OCI-LY1 (cell line): ENCODE measurements at regions not wholly inside any gene's neighbourhood (a gene's known extent, or its start where the extent isn't known, plus 50 kb on each side); places are given as distances from the start of the nearest gene placed in this dataset.

ENCODE experiments used
- H2AFZ ChIP-seq: fragments of 200-600 bp; sonication (generic), shearing (Covaris generic); 2 replicates; pipeline ENCODE4 v1.6.0; 2014; ENCODE audit warnings: antibody characterized with exemption, mild to moderate bottlenecking, low read length
- H3F3A ChIP-seq: fragments of 200-600 bp; sonication (generic), shearing (Covaris generic); 2 replicates; pipeline ENCODE4 v1.6.0; 2014; ENCODE audit warnings: mild to moderate bottlenecking, antibody characterized with exemption, low read length, moderate library complexity; ENCODE audit not compliant: insufficient read depth
- H3K27ac ChIP-seq: fragments of 200-600 bp; sonication (generic); 2 replicates; pipeline ENCODE4 v1.5.1; 2014; ENCODE audit warnings: low read length, mixed run types, mild to moderate bottlenecking, low read depth; ENCODE audit not compliant: poor library complexity, severe bottlenecking
- H3K27me3 ChIP-seq: fragments of 200-600 bp; sonication (generic); 2 replicates; pipeline ENCODE4 v1.6.0; 2014; ENCODE audit warnings: antibody characterized with exemption, mild to moderate bottlenecking, low read length, moderate library complexity; ENCODE audit not compliant: insufficient read depth
- H3K36me3 ChIP-seq: fragments of 200-600 bp; sonication (generic); 2 replicates; pipeline ENCODE4 v1.6.1; 2014; ENCODE audit warnings: mild to moderate bottlenecking, antibody characterized with exemption, low read length, moderate library complexity, mixed read lengths; ENCODE audit not compliant: insufficient read depth
- H3K4me1 ChIP-seq: fragments of 200-600 bp; sonication (generic); 2 replicates; pipeline ENCODE4 v1.5.1; 2014; ENCODE audit warnings: mild to moderate bottlenecking, low read length, moderate library complexity; ENCODE audit not compliant: insufficient read depth, severe bottlenecking
- H3K4me2 ChIP-seq: fragments of 200-600 bp; sonication (generic), shearing (Covaris generic); 2 replicates; pipeline ENCODE4 v1.6.1; 2014; ENCODE audit warnings: low read length
- H3K4me3 ChIP-seq: fragments of 200-600 bp; sonication (generic); 2 replicates; pipeline ENCODE4 v1.5.1; 2014; ENCODE audit warnings: low read length, low read depth, mild to moderate bottlenecking, mixed read lengths; ENCODE audit not compliant: poor library complexity, severe bottlenecking
- H3K79me2 ChIP-seq: fragments of 200-600 bp; shearing (Covaris generic); 2 replicates; pipeline ENCODE4 v1.6.1; 2016; ENCODE audit warnings: mixed run types, low read length, mixed read lengths; ENCODE audit not compliant: insufficient read depth
- H3K9ac ChIP-seq: fragments of 200-600 bp; sonication (generic), shearing (Covaris generic); 2 replicates; pipeline ENCODE4 v1.6.1; 2014; ENCODE audit warnings: mild to moderate bottlenecking, low read length, mixed read lengths
- H3K9me2 ChIP-seq: fragments of 200-600 bp; sonication (generic), shearing (Covaris generic); 2 replicates; pipeline ENCODE4 v1.6.1; 2014; ENCODE audit warnings: low read depth, mild to moderate bottlenecking, low read length, mixed read lengths
- H3K9me3 ChIP-seq: fragments of 200-600 bp; shearing (Covaris generic); 2 replicates; pipeline ENCODE4 v1.6.1; 2014; ENCODE audit warnings: low read length, mixed read lengths
- H4K20me1 ChIP-seq: fragments of 200-600 bp; sonication (generic), shearing (Covaris generic); 2 replicates; pipeline ENCODE4 v1.6.0; 2016; ENCODE audit warnings: mild to moderate bottlenecking, low read length; ENCODE audit not compliant: insufficient read depth
- CTCF ChIP-seq: fragments of 200-600 bp; sonication (generic), shearing (Covaris generic); IDR thresholded peaks from 2 replicates; pipeline ENCODE4 v1.5.1; 2017; ENCODE audit warnings: mild to moderate bottlenecking, antibody characterized with exemption, low read length, moderate library complexity, mixed read lengths
- EZH2 ChIP-seq: fragments of 200-600 bp; sonication (generic), shearing (Covaris generic); IDR thresholded peaks from 2 replicates; pipeline ENCODE4 v1.8.0; 2017; ENCODE audit warnings: borderline replicate concordance, mixed run types, mild to moderate bottlenecking, antibody characterized with exemption, low read length, moderate library complexity, mixed read lengths

- no peak overlapping the region; the same call in 1 of the 2 replicates for H3K9ac ChIP-seq
Measured at GRCh38 chr2:8281234-8281633, 400.6 kb upstream of the ID2 start.

GRCh38 chr2:8281950-8282857 is 399.7 kb upstream of the ID2 start:
- Histone ChIP-seq H3K9me2 (no peaks in the 10 kb centered on the region), H3K27ac (peak overlapping the region; percentile 37), H4K20me1 (no peaks in the 10 kb centered on the region), H3K4me2 (peak overlapping the region; percentile 49), H3K27me3 (0 out of 2 replicates have a peak, but pooled peaks cover 4% of the 10 kb centered on the region), H3K9ac (peak overlapping the region; percentile 2; the same call in 1 of the 2 replicates), H3K36me3 (no peaks in the 10 kb centered on the region), H3K9me3 (no peaks in the 10 kb centered on the region), H3K4me3 (peak overlapping the region; percentile 42), H3K79me2 (no peaks in the 10 kb centered on the region), H3F3A (no peaks in the 10 kb centered on the region), H2AFZ (0 out of 2 replicates have a peak overlapping the region, but pooled peaks have one; percentile 10), H3K4me1 (peaks cover 38% of the 10 kb centered on the region)
- TF ChIP-seq EZH2 (no peak), CTCF (no peak)

More at GRCh38 chr2:8281234-8281633, 400.6 kb upstream of the ID2 start:
- Histone ChIP-seq H3K79me2 (no peaks in the 10 kb centered on the region), H3K9me3 (peaks cover 7% of the 10 kb centered on the region), H3F3A (no peaks in the 10 kb centered on the region), H3K9me2 (no peaks in the 10 kb centered on the region), H3K4me3 (peak overlapping the region; percentile 42), H3K27ac (no peak overlapping the region), H3K36me3 (no peaks in the 10 kb centered on the region), H2AFZ (no peak overlapping the region), H3K4me2 (peak overlapping the region; percentile 49; the same call in 1 of the 2 replicates), H4K20me1 (no peaks in the 10 kb centered on the region), H3K4me1 (peaks cover 38% of the 10 kb centered on the region), H3K27me3 (0 out of 2 replicates have a peak, but pooled peaks cover 4% of the 10 kb centered on the region)
- TF ChIP-seq EZH2: no peak
- TF ChIP-seq CTCF: no peak

- Histone ChIP-seq H3K4me1 (peaks cover 34% of the 10 kb centered on the region), H2AFZ (0 out of 2 replicates have a peak overlapping the region, but pooled peaks have one; percentile 10), H4K20me1 (no peaks in the 10 kb centered on the region), H3K9me3 (no peaks in the 10 kb centered on the region), H3K27ac (no peak overlapping the region), H3K27me3 (0 out of 2 replicates have a peak, but pooled peaks cover 4% of the 10 kb centered on the region), H3K4me3 (no peak overlapping the region), H3K79me2 (no peaks in the 10 kb centered on the region), H3K9ac (no peak overlapping the region), H3F3A (no peaks in the 10 kb centered on the region), H3K4me2 (peak overlapping the region; percentile 49; the same call in 1 of the 2 replicates), H3K36me3 (no peaks in the 10 kb centered on the region), H3K9me2 (no peaks in the 10 kb centered on the region)
- TF ChIP-seq EZH2 (no peak), CTCF (no peak)
Measured at GRCh38 chr2:8282858-8283252, 399.0 kb upstream of the ID2 start.
